Osteocyte (in vitro differentiated cells): ENCODE measurements at regions not wholly inside any gene's neighbourhood (a gene's known extent, or its start where the extent isn't known, plus 50 kb on each side); places are given as distances from the start of the nearest gene placed in this dataset.

Experiments used
- DNase-seq: peaks from one replicate; pipeline ENCODE4 v3.0.0; 2021; ENCODE audit warnings: mixed read lengths; ENCODE audit not compliant: unreplicated experiment; ENCODE audit errors: extremely low spot score
- H3K27ac Mint-ChIP-seq: one replicate; pipeline ENCODE4 v1.8.0; 2021; ENCODE audit warnings: mild to moderate bottlenecking, mixed read lengths; ENCODE audit not compliant: unreplicated experiment
- H3K27me3 Mint-ChIP-seq: one replicate; pipeline ENCODE4 v1.8.0; 2021; ENCODE audit warnings: mixed read lengths; ENCODE audit not compliant: unreplicated experiment
- H3K36me3 Mint-ChIP-seq: one replicate; pipeline ENCODE4 v1.8.0; 2021; ENCODE audit warnings: mixed read lengths; ENCODE audit not compliant: unreplicated experiment
- H3K4me1 Mint-ChIP-seq: one replicate; pipeline ENCODE4 v1.8.0; 2021; ENCODE audit warnings: mixed read lengths; ENCODE audit not compliant: unreplicated experiment
- H3K4me3 Mint-ChIP-seq: one replicate; pipeline ENCODE4 v1.8.0; 2021; ENCODE audit warnings: mild to moderate bottlenecking, moderate library complexity, mixed read lengths; ENCODE audit not compliant: unreplicated experiment
- H3K9me3 Mint-ChIP-seq: one replicate; pipeline ENCODE4 v1.8.0; 2021; ENCODE audit warnings: mixed read lengths; ENCODE audit not compliant: unreplicated experiment
- CTCF ChIP-seq: fragments of 200-600 bp; sonication (generic); IDR thresholded peaks from 2 replicates; pipeline ENCODE4 v1.5.0; 2021; ENCODE audit warnings: antibody characterized with exemption, mild to moderate bottlenecking, moderate library complexity

DNA sequence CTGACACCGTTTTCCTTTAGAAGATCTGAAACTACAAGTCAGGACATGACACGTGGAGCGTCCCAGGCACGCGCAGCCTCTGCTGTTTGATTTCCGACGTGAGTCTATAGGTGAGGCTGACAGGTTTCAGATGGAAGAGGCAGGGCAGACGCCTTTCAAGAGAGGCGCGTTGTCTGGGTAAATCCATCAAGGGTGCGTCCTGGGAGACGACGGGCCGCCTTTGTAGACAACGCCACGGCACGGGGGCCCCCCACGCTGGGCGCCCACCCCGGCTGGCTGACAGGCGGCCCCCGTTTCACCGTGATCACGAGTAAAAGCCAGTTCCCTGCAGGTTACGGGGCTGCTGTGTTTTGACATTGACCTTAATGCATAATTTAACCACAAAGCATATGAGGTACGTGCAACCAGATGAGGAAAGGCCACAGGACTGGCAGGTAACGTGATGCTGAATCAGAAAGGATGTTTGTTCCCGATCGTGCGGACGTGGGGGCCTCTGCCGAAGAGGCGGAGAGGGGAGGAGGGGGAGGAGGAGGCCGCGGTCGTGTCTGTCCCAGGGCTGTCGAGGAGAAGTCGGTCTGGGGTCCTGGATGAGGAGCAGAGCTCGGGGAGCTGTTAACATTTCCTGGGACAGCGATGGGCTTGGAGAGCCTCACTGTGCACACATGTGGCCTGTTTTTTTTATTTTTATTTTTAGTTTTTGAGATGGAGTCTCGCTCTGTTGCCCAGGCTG lies 51.1 kb upstream of the PPP2R3B start:
- Mint-ChIP-seq H3K4me3 (no peak overlapping the region), H3K27ac (no peak overlapping the region), H3K4me1 (no peaks in the 10 kb centered on the region), H3K36me3 (no peaks in the 10 kb centered on the region), H3K9me3 (no peaks in the 10 kb centered on the region), H3K27me3 (no peaks in the 10 kb centered on the region)
- no peak for TF ChIP-seq CTCF
- no peak for DNase-seq

GRCh38 chrX:439241-439640 lies 52.5 kb upstream of the PPP2R3B start:
- no peak for TF ChIP-seq CTCF
- no peaks in the 10 kb centered on the region for H3K9me3 Mint-ChIP-seq
- H3K4me3 Mint-ChIP-seq, result no peak overlapping the region
- H3K27ac Mint-ChIP-seq, result no peak overlapping the region
- H3K36me3 Mint-ChIP-seq, result no peaks in the 10 kb centered on the region
- no peaks in the 10 kb centered on the region for H3K4me1 Mint-ChIP-seq
- H3K27me3 Mint-ChIP-seq, result peaks cover 8% of the 10 kb centered on the region
- no peak for DNase-seq

- peaks cover 8% of the 10 kb centered on the region for H3K27me3 Mint-ChIP-seq
- no peak for TF ChIP-seq CTCF
- no peak for DNase-seq
- no peaks in the 10 kb centered on the region for H3K9me3 Mint-ChIP-seq
- H3K27ac Mint-ChIP-seq, result no peak overlapping the region
- H3K36me3 Mint-ChIP-seq, result no peaks in the 10 kb centered on the region
- no peak overlapping the region for H3K4me3 Mint-ChIP-seq
- H3K4me1 Mint-ChIP-seq, result no peaks in the 10 kb centered on the region
These were observed 53.0 kb upstream of the PPP2R3B start for GRCh38 chrX:439719-440118.

DNA sequence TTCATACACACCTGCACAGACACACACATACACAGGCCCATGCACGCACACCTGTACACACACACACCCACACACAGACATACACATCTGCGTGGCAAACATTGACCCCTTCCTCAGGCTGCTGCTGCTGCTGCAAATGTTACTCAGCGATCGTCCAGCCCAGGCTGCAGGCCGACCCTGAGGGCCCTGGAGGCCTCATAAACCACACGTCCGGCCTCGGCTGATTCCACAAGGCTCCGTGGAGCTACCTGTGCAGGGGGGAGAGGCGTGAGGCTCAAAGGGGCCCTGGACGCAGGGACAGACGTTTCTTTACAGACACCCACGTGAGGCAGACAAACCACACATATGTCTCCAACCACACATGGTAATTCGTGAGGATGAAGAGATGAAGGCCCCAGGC lies 53.9 kb upstream of the PPP2R3B start:
- Mint-ChIP-seq H3K36me3 (no peaks in the 10 kb centered on the region), H3K4me1 (no peaks in the 10 kb centered on the region), H3K4me3 (no peak overlapping the region), H3K27ac (no peak overlapping the region), H3K9me3 (no peaks in the 10 kb centered on the region), H3K27me3 (peaks cover 15% of the 10 kb centered on the region)
- TF ChIP-seq CTCF, result no peak
- no peak for DNase-seq

- no peak for DNase-seq
- no peak for TF ChIP-seq CTCF
- Mint-ChIP-seq H3K4me3 (no peak overlapping the region), H3K4me1 (peaks cover 7% of the 10 kb centered on the region), H3K27me3 (peaks cover 23% of the 10 kb centered on the region), H3K36me3 (no peaks in the 10 kb centered on the region), H3K9me3 (no peaks in the 10 kb centered on the region), H3K27ac (no peak overlapping the region)
These were observed 57.0 kb upstream of the PPP2R3B start for GRCh38 chrX:443536-444210.
